HL-60 (cell line): ENCODE measurements at regions not wholly inside any gene's neighbourhood (a gene's known extent, or its start where the extent isn't known, plus 50 kb on each side); places are given as distances from the start of the nearest gene placed in this dataset.

Source experiments
- DNase-seq, 2 experiments: peaks; one replicate each; pipeline ENCODE4 v3.0.0-alpha.2; 2010 to 2020; ENCODE audit warnings: low read depth in 1 of 2, low spot score in 1 of 2
- H3K27ac ChIP-seq: fragments of 250-450 bp; sonication (Bioruptor Pico); replicated peaks from 2 replicates; pipeline ENCODE4 v1.5.1; 2020; ENCODE audit warnings: mild to moderate bottlenecking, moderate library complexity
- H3K27me3 ChIP-seq: fragments of 250-450 bp; sonication (Bioruptor Pico); 2 replicates; pipeline ENCODE4 v1.5.1; 2021; ENCODE audit warnings: mild to moderate bottlenecking, moderate library complexity; ENCODE audit not compliant: insufficient read depth, poor library complexity, severe bottlenecking
- H3K4me3 ChIP-seq: replicated peaks from 2 replicates; pipeline ENCODE4 v1.5.1; 2011; ENCODE audit warnings: mild to moderate bottlenecking, control low read depth, low read length; ENCODE audit not compliant: insufficient read depth
- GABPA ChIP-seq: IDR thresholded peaks from 2 replicates; pipeline ENCODE4 v1.6.1; 2012; ENCODE audit warnings: low read depth
- POLR2AphosphoS5 ChIP-seq: IDR thresholded peaks from 2 replicates; pipeline ENCODE4 v1.6.1; 2012; ENCODE audit warnings: low read depth
- SPI1 ChIP-seq: IDR thresholded peaks from 2 replicates; pipeline ENCODE4 v1.6.1; 2012; ENCODE audit warnings: low read depth, mild to moderate bottlenecking, borderline replicate concordance
- TF ChIP-seq, protein P1 (sequence below): IDR thresholded peaks from one replicate; pipeline ENCODE4 v1.5.1; 2011; ENCODE audit warnings: low read length, control low read depth, inconsistent platforms; ENCODE audit not compliant: insufficient read depth
- TF ChIP-seq, protein P2 (sequence below): IDR thresholded peaks from 2 replicates; pipeline ENCODE4 v1.6.1; 2012; ENCODE audit warnings: low read depth; ENCODE audit not compliant: insufficient replicate concordance

DNA sequence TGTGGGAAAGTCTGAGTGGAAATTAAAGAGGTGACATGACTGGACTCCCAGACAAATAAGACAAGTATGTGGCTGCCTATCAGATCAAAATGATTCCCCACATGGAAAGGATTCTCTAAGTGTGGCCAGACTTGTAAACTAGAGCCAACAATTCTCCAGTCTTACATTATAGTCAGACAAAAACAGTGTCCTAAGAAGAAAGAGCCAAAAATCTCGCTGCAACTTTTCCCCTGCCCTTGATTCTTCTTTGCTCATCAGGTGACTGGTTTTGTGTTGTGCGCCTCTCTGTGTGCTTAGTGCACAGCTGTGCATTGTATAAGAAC is 164.2 kb upstream of the TARS1 start:
- Histone ChIP-seq H3K27ac (no peak overlapping the region), H3K4me3 (no peak overlapping the region), H3K27me3 (no peaks in the 10 kb centered on the region)
- TF ChIP-seq GABPA (no peak), POLR2AphosphoS5 (no peak), SPI1 (no peak)
- TF ChIP-seq, protein P1, sequence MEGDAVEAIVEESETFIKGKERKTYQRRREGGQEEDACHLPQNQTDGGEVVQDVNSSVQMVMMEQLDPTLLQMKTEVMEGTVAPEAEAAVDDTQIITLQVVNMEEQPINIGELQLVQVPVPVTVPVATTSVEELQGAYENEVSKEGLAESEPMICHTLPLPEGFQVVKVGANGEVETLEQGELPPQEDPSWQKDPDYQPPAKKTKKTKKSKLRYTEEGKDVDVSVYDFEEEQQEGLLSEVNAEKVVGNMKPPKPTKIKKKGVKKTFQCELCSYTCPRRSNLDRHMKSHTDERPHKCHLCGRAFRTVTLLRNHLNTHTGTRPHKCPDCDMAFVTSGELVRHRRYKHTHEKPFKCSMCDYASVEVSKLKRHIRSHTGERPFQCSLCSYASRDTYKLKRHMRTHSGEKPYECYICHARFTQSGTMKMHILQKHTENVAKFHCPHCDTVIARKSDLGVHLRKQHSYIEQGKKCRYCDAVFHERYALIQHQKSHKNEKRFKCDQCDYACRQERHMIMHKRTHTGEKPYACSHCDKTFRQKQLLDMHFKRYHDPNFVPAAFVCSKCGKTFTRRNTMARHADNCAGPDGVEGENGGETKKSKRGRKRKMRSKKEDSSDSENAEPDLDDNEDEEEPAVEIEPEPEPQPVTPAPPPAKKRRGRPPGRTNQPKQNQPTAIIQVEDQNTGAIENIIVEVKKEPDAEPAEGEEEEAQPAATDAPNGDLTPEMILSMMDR = no peak
- TF ChIP-seq, protein P2, sequence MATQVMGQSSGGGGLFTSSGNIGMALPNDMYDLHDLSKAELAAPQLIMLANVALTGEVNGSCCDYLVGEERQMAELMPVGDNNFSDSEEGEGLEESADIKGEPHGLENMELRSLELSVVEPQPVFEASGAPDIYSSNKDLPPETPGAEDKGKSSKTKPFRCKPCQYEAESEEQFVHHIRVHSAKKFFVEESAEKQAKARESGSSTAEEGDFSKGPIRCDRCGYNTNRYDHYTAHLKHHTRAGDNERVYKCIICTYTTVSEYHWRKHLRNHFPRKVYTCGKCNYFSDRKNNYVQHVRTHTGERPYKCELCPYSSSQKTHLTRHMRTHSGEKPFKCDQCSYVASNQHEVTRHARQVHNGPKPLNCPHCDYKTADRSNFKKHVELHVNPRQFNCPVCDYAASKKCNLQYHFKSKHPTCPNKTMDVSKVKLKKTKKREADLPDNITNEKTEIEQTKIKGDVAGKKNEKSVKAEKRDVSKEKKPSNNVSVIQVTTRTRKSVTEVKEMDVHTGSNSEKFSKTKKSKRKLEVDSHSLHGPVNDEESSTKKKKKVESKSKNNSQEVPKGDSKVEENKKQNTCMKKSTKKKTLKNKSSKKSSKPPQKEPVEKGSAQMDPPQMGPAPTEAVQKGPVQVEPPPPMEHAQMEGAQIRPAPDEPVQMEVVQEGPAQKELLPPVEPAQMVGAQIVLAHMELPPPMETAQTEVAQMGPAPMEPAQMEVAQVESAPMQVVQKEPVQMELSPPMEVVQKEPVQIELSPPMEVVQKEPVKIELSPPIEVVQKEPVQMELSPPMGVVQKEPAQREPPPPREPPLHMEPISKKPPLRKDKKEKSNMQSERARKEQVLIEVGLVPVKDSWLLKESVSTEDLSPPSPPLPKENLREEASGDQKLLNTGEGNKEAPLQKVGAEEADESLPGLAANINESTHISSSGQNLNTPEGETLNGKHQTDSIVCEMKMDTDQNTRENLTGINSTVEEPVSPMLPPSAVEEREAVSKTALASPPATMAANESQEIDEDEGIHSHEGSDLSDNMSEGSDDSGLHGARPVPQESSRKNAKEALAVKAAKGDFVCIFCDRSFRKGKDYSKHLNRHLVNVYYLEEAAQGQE = no peak
- DNase-seq = no peak

DNA sequence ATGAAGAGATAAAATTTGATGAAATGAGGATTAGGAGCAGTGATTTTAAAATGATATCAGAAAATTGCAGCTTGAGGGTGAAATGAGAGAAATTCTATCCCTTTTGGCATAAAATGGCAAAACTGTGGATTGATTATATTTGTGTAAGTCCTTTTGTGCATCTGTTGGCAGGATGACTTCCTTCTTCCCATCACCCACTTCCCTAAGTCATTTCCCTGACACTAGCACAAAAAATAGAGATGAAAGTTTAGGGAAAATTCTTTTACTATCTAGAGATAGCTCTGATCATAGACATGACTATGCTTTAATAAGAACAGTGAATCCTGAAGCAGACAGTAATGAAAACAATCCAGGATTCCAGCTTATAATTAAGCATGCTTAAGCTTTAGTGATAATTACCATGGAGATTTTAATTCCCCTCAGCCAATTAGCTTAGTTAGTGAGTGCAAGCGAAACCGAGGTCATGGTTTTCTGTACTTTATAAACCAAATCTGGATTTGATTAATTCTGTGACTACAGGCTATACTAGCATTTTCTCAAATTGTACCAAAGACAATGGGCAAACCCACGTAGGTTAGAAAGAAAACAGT is 163.6 kb upstream of the TARS1 start:
- H3K4me3 ChIP-seq = no peak overlapping the region
- H3K27me3 ChIP-seq = no peaks in the 10 kb centered on the region
- DNase-seq = no peak
- H3K27ac ChIP-seq = no peak overlapping the region
- TF ChIP-seq, protein P1 = no peak
- no peak for TF ChIP-seq POLR2AphosphoS5
- TF ChIP-seq SPI1 = no peak
- TF ChIP-seq, protein P2 = no peak
- TF ChIP-seq GABPA = no peak

DNA sequence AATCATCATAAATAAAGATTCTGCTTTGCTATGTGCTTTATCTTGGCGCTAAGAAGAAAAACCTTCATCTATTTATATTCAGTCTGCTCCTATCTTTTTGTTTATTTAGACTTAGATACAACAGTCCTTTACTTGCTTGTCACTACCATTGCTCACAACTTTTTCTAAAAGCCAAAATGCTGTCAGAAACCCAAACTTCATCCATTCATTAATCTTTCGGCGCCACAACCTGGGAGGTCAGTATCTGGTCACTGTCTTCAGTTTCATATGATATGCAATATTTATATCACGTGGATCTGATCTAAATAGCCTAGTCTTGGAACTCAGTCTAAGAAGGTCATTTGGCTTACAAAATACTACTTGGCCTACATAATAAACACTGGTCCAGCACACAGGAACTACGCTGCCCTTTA is 159.3 kb upstream of the TARS1 start:
- H3K27ac ChIP-seq = no peak overlapping the region
- no peaks in the 10 kb centered on the region for H3K27me3 ChIP-seq
- TF ChIP-seq, protein P2 = no peak
- TF ChIP-seq, protein P1 = no peak
- TF ChIP-seq SPI1 = no peak
- TF ChIP-seq GABPA = no peak
- TF ChIP-seq POLR2AphosphoS5 = no peak
- no peak overlapping the region for H3K4me3 ChIP-seq
- no peak for DNase-seq
